Adrenal gland (tissue), 9 donors: ENCODE measurements at regions not wholly inside any gene's neighbourhood (a gene's known extent, or its start where the extent isn't known, plus 50 kb on each side); places are given as distances from the start of the nearest gene placed in this dataset.

ENCODE experiments used
- DNase-seq, 7 donors: peaks; one replicate each; pipeline ENCODE4 v3.0.0-alpha.2; 2019 to 2020
- H3K27ac ChIP-seq, 5 donors: fragments of 200-600 bp; sonication (generic) in 4 of 5; 1 replicate in 3 of 5; 2 replicates in 2 of 5; pipeline versions ENCODE4 v1.5.1 to v1.8.0; 2016 to 2020; ENCODE audit warnings: mild to moderate bottlenecking in 1 of 5
- H3K27me3 ChIP-seq: fragments of 200-600 bp; 2 replicates; pipeline ENCODE4 v1.8.0; 2021
- H3K36me3 ChIP-seq, 2 donors: fragments of 200-600 bp; replicated peaks in 1 of 2; 1 replicate in 1 of 2; 2 replicates in 1 of 2; pipeline versions ENCODE4 v1.5.1 to v1.8.0; 2018 to 2022
- H3K4me1 ChIP-seq, 2 donors: fragments of 200-600 bp; replicated peaks in 1 of 2; 1 replicate in 1 of 2; 2 replicates in 1 of 2; pipeline versions ENCODE4 v1.5.1 to v1.8.0; 2018 to 2021
- H3K4me3 ChIP-seq, 4 donors: fragments of 200-600 bp; sonication (generic) in 3 of 4; one replicate each; pipeline ENCODE4 v1.5.1; 2016 to 2018
- H3K9me3 ChIP-seq, 3 donors: fragments of 200-600 bp; sonication (generic) in 1 of 3; replicated peaks in 1 of 3; 1 replicate in 2 of 3; 2 replicates in 1 of 3; pipeline versions ENCODE4 v1.5.1 to v1.8.0; 2016 to 2021
- POLR2A ChIP-seq, 2 donors: fragments of 450-650 bp; IDR thresholded peaks; one replicate each; pipeline ENCODE4 v1.6.1; 2017; ENCODE audit warnings: antibody characterized with exemption in 2 of 2, mild to moderate bottlenecking in 2 of 2, moderate library complexity in 1 of 2
- WGBS, 4 donors: extraction: QIAGEN DNeasy Blood & Tissue Kit in 2 of 4; methylation state at CpG; one replicate each; pipeline versions ENCODE4 v1.1.5 to v1.1.7; 2013 to 2017; 5-methylcytosine and 5-hydroxymethylcytosine counted together
- intact Hi-C, 2 donors: fragments of 100-400 bp; cut with DNase I; formaldehyde crosslinking; loops; one replicate each; pipeline versions ENCODE4 v1.14.1 to v1.15.0; 2022 to 2023
- TF ChIP-seq, protein P1 (sequence below), 6 experiments: fragments of 450-650 bp in 4 of 6; fragments of 200-600 bp in 2 of 6; sonication (generic) in 1 of 6; IDR thresholded peaks; 1 replicate in 5 of 6; 2 replicates in 1 of 6; pipeline versions ENCODE4 v1.5.1 to v1.8.0; 2016 to 2021; ENCODE audit warnings: antibody characterized with exemption in 6 of 6, mild to moderate bottlenecking in 2 of 6, moderate library complexity in 1 of 6
- donor health status: healthy with polysubstance abuse.
- donor health status: Bipolar disorder and iron deficiency.
- donor health status: DM: yes; HTN: yes; CAD: no.
- donor health status: DM: no; HTN: no; CAD: no.
- donor health status: DM: no; HTN: no; CAD: no.

DNA sequence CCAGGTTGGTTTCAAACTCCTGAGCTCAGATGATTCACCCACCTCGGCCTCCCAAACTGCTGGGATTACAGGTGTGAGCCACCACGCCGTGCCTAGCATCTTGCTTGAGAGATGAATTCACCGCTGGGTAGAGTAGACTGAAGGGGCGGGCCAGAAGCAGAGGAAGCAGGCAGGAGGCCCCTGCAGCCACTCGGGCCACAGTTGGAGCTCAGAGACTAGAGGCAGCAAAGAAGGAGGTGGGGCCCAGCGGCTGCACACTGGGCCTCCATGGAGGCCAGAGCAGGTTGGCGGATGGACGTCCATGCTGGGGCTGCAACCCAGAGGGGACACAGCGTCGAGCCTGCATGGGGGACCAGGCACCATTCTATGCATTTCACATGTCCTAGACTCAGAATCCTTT, 88.4 kb upstream of the FGF3 start:
- WGBS, 4 donors: 87 to 93% (median 89%) methylated on average over 6 to 11 of the region's 11 CpGs
- TF ChIP-seq, protein P1, sequence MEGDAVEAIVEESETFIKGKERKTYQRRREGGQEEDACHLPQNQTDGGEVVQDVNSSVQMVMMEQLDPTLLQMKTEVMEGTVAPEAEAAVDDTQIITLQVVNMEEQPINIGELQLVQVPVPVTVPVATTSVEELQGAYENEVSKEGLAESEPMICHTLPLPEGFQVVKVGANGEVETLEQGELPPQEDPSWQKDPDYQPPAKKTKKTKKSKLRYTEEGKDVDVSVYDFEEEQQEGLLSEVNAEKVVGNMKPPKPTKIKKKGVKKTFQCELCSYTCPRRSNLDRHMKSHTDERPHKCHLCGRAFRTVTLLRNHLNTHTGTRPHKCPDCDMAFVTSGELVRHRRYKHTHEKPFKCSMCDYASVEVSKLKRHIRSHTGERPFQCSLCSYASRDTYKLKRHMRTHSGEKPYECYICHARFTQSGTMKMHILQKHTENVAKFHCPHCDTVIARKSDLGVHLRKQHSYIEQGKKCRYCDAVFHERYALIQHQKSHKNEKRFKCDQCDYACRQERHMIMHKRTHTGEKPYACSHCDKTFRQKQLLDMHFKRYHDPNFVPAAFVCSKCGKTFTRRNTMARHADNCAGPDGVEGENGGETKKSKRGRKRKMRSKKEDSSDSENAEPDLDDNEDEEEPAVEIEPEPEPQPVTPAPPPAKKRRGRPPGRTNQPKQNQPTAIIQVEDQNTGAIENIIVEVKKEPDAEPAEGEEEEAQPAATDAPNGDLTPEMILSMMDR (IDR thresholded peaks at IDR 0.05): no peak
- TF ChIP-seq POLR2A (IDR thresholded peaks at IDR 0.05): no peak
- no peak for DNase-seq
- H3K36me3 ChIP-seq: no peaks in the 10 kb centered on the region
- intact Hi-C loops: no loop called here
- no peak overlapping the region for H3K27ac ChIP-seq
- H3K27me3 ChIP-seq: peaks cover 9% of the 10 kb centered on the region
- H3K4me1 ChIP-seq: peaks cover 9 to 12% of the 10 kb centered on the region in 2 donors
- H3K4me3 ChIP-seq: no peak overlapping the region
- H3K9me3 ChIP-seq: no peaks in the 10 kb centered on the region

DNA sequence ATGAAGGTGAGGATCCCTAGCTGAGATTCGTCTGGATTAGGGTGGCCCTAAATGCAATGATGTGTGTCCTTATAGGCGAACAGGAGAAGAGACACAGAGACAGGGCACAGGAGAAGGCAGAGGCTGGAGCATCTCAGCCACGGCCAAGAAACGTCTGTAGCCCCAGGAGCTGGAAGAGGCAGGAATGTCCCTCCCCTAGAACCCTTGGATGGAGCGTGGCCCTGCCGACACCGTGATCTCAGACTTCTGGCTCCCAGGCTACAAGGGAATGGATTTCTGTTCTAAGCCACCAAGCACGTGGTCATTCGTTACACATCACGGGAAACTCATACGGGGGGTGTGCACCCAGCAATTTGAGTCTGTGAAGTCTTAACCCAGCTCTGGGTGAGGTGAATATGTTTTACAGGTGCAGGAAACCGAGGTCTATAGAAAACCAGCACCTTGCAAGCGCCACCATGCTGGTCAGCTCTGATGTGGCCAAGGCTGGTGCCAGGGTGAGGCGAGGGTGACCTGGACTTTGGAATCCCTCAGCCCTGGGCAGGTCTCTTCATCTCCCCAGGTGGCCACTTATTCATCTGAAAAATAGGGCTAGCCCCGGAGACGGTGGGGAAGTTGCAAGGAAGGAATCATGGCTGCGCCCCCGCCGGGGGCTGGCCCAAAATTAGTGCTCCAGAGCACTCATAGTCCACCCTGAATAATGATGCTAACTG, 89.5 kb upstream of the FGF3 start:
- Histone ChIP-seq H3K27me3 (peaks cover 9% of the 10 kb centered on the region), H3K27ac (no peak overlapping the region), H3K36me3 (no peaks in the 10 kb centered on the region), H3K4me1 (peaks cover 9 to 12% of the 10 kb centered on the region in 2 donors), H3K4me3 (no peak overlapping the region), H3K9me3 (no peaks in the 10 kb centered on the region)
- no peak for DNase-seq
- TF ChIP-seq, protein P1 (IDR thresholded peaks at IDR 0.05): no peak
- no peak for TF ChIP-seq POLR2A (IDR thresholded peaks at IDR 0.05)
- 71 to 80% (median 73%) methylated on average over 14 to 19 of the region's 19 CpGs for WGBS, 4 donors
- intact Hi-C loops: no loop called here

DNA sequence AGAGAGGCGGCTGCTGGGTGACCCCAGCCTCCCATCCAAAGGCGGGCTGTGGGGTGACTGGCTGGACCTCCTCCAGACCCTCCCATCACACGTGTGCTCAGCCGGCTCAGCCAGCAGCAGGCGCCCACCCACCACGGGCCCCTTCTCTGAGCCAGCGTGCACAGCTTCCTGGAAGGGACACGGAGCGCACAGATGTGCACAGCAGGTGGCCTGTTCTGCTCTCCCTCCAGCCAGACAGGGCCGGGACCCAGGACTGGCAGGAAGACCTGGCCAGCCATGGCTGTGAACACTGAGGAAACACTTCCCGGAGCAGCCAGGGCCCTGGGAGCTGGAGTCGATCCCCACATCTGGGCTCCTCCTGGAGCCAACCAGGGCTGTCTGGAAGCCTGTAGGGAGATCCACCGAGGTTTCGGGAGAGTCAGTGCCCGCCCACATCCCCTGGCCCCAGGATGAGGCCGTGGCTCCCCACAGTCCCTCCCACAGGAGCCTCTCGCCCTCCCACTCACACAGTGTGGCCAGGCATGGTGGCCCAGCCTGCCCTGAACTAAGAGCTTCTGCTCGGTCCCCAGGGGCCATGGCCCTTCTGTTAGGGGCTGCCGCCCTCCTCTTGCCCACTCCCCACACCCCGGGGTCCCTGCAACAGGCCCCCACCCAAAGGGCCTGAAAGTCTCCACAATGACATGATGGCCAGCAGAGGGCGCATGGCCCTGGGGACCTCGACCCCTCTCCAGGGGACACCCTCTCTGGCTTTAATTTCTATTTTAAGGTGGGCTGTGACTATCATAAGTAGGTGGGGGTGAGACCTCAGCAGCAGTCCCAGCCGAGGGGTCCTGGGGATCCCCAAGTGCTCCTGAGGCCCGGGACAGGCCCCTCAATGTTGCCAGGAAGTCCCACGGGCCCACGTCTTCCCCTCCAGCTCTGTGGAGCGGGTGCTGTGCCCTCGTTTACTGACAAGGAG, 90.6 kb upstream of the FGF3 start:
- peaks cover 10 to 12% of the 10 kb centered on the region in 2 donors for H3K4me1 ChIP-seq
- 38 to 47% (median 43%) methylated on average over 8 to 28 of the region's 28 CpGs for WGBS, 4 donors
- H3K27ac ChIP-seq: no peak overlapping the region
- H3K4me3 ChIP-seq: no peak overlapping the region
- intact Hi-C loops: no loop called here
- TF ChIP-seq, protein P1 (IDR thresholded peaks at IDR 0.05): peak; percentile 25 to 55 (median 38)
- TF ChIP-seq POLR2A (IDR thresholded peaks at IDR 0.05): no peak
- H3K36me3 ChIP-seq: no peaks in the 10 kb centered on the region
- H3K9me3 ChIP-seq: no peaks in the 10 kb centered on the region
- peaks cover 9% of the 10 kb centered on the region for H3K27me3 ChIP-seq
- DNase-seq: peak in 1 of 7 donors; percentile 17

DNA sequence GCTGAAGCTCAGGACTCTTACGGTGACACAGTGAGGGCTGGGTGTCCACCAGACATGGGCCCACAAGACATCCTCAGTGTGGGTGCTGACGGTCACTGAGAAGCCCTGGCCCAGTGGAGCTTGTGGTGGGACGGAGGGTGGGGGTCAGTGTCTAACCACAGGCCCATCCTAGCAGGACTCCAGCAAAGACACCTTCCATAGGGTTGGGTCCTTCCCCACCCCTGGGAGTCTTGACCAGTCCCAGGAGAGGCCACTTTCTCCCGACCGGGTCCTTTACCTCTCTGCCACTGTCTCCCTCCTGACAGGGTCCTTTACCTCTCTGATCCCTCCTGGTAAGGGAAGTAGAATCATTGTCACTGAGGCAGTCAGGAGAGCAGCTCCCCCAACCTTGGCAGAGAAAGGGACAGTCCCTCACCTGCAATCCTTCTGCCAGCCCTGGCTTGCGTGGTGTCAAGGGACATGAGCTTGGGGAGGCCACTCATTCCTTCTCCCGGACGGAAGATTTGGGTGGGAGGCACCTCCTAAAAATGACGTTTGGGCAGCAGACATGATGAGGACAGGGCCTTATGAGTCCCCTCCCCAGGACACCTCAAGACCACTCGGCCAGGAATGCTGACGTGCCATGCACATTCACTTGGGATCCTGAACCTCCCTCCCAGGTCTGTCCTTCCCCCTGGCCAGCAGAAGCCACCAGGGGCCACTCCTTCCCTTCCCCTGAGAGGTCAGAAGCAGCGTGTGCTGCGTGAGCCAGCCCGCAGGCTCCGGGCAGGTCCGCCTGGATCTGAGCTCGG, 91.5 kb upstream of the FGF3 start:
- no peak for DNase-seq
- intact Hi-C loops: no loop called here
- Histone ChIP-seq H3K4me3 (no peak overlapping the region), H3K36me3 (no peaks in the 10 kb centered on the region), H3K9me3 (no peaks in the 10 kb centered on the region), H3K4me1 (peaks cover 12 to 18% of the 10 kb centered on the region in 2 donors), H3K27ac (no peak overlapping the region), H3K27me3 (peaks cover 9% of the 10 kb centered on the region)
- TF ChIP-seq, protein P1 (IDR thresholded peaks at IDR 0.05): no peak
- no peak for TF ChIP-seq POLR2A (IDR thresholded peaks at IDR 0.05)
- WGBS, 4 donors: 79 to 100% (median 82%) methylated on average over 4 to 17 of the region's 17 CpGs
